ENCODE measurements at regions not wholly inside any gene's neighbourhood (a gene's known extent, or its start where the extent isn't known, plus 50 kb on each side); places are given as distances from the start of the nearest gene placed in this dataset.
"Not testable (repeated sequence)": the region's sequence is repeated elsewhere in the genome, so short reads cannot be mapped to it uniquely, and the experiment has no call there.

- Histone ChIP-seq H3K4me3 (ENCODE audit: low read depth, low read length) (no peak overlapping the region), H3K4me1 (ENCODE audit: control insufficient read depth, insufficient read depth, low read length) (no peaks in the 10 kb centered on the region), H3K9me3 (ENCODE audit: control insufficient read depth, insufficient read depth, low read depth, low read length) (peaks cover 36% of the 10 kb centered on the region; the same call in 1 of the 2 replicates), H3K36me3 (ENCODE audit: control insufficient read depth, insufficient read depth, low read length) (no peaks in the 10 kb centered on the region), H3K27ac (ENCODE audit: low read depth, low read length) (no peak overlapping the region), H3K27me3 (ENCODE audit: control insufficient read depth, insufficient read depth, low read length) (no peaks in the 10 kb centered on the region), H3K9ac (ENCODE audit: low read length) (no peak overlapping the region)
Observed at GRCh38 chr2:61647044-61647443, 108.9 kb upstream of the XPO1 start.

- H3K4me3 ChIP-seq (ENCODE audit: low read depth, low read length): no peak overlapping the region
- no peak overlapping the region for H3K27ac ChIP-seq (ENCODE audit: low read depth, low read length)
- H3K9me3 ChIP-seq (ENCODE audit: control insufficient read depth, insufficient read depth, low read depth, low read length): peaks cover 32% of the 10 kb centered on the region; the same call in 1 of the 2 replicates
- no peaks in the 10 kb centered on the region for H3K36me3 ChIP-seq (ENCODE audit: control insufficient read depth, insufficient read depth, low read length)
- H3K27me3 ChIP-seq (ENCODE audit: control insufficient read depth, insufficient read depth, low read length): no peaks in the 10 kb centered on the region
- no peak overlapping the region for H3K9ac ChIP-seq (ENCODE audit: low read length)
- H3K4me1 ChIP-seq (ENCODE audit: control insufficient read depth, insufficient read depth, low read length): peaks cover under 1% of the 10 kb centered on the region; the same call in 1 of the 2 replicates
Observed at GRCh38 chr2:61645911-61646310, 107.8 kb upstream of the XPO1 start.

GRCh38 chr2:61643153-61643552 lies 105.0 kb upstream of the XPO1 start:
- H3K27me3 ChIP-seq (ENCODE audit: control insufficient read depth, insufficient read depth, low read length); H3K9ac ChIP-seq (ENCODE audit: low read length); H3K36me3 ChIP-seq (ENCODE audit: control insufficient read depth, insufficient read depth, low read length); H3K4me3 ChIP-seq (ENCODE audit: low read depth, low read length); H3K27ac ChIP-seq (ENCODE audit: low read depth, low read length): not testable (repeated sequence)
- H3K9me3 ChIP-seq (ENCODE audit: control insufficient read depth, insufficient read depth, low read depth, low read length): peaks cover 20% of the 10 kb centered on the region; the same call in 1 of the 2 replicates
- H3K4me1 ChIP-seq (ENCODE audit: control insufficient read depth, insufficient read depth, low read length): peaks cover 20% of the 10 kb centered on the region

DNA sequence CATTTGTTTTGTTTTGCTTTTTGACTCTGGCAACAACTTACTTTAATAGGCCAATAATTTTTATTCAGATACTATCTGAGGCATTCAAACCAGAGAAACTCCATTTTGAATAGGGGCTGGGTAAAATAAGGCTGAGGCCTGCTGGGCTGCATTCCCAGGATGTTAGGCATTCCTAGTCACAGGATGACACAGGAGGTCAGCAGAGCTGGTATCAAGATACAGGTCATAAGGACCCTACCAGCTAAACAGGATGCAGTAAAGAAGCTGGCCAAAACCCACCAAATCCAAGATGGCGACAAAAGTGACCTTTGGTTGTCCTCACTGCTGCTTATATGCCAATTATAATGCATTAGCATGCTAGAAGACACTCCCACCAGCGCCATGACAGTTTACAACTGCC lies 102.2 kb upstream of the XPO1 start:
- Histone ChIP-seq H3K27me3 (ENCODE audit: control insufficient read depth, insufficient read depth, low read length) (no peaks in the 10 kb centered on the region), H3K36me3 (ENCODE audit: control insufficient read depth, insufficient read depth, low read length) (no peaks in the 10 kb centered on the region), H3K27ac (ENCODE audit: low read depth, low read length) (peak overlapping the region; percentile 22; the same call in 1 of the 2 replicates), H3K4me3 (ENCODE audit: low read depth, low read length) (no peak overlapping the region), H3K9ac (ENCODE audit: low read length) (no peak overlapping the region), H3K4me1 (ENCODE audit: control insufficient read depth, insufficient read depth, low read length) (peaks cover 35% of the 10 kb centered on the region), H3K9me3 (ENCODE audit: control insufficient read depth, insufficient read depth, low read depth, low read length) (no peaks in the 10 kb centered on the region)

GRCh38 chr2:61639721-61640120 lies 101.6 kb upstream of the XPO1 start:
- Histone ChIP-seq H3K9me3 (ENCODE audit: control insufficient read depth, insufficient read depth, low read depth, low read length) (no peaks in the 10 kb centered on the region), H3K4me1 (ENCODE audit: control insufficient read depth, insufficient read depth, low read length) (peaks cover 41% of the 10 kb centered on the region), H3K27me3 (ENCODE audit: control insufficient read depth, insufficient read depth, low read length) (no peaks in the 10 kb centered on the region), H3K27ac (ENCODE audit: low read depth, low read length) (peak overlapping the region; percentile 22; the same call in 1 of the 2 replicates), H3K4me3 (ENCODE audit: low read depth, low read length) (no peak overlapping the region), H3K9ac (ENCODE audit: low read length) (no peak overlapping the region), H3K36me3 (ENCODE audit: control insufficient read depth, insufficient read depth, low read length) (no peaks in the 10 kb centered on the region)

DNA sequence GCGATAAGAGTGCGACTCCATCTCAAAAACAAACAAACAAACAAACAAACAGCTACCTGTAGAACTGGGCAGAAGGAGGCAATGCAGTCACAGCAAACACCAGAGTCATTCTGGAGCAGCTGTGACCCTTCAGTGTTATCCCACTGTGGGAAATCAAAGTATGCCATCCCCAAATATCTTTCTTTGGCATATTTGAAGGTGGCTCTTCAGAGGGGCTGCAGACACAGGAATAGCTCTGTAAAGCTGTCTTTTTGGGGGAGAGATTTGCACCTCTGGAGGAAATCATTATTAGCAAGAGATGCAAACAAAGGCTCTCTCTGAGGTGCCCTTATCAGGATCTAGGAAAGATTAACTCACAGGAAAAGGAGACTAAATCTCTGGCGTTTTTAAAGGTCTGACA lies 98.5 kb upstream of the XPO1 start:
- Histone ChIP-seq H3K9me3 (ENCODE audit: control insufficient read depth, insufficient read depth, low read depth, low read length) (no peaks in the 10 kb centered on the region), H3K27ac (ENCODE audit: low read depth, low read length) (no peak overlapping the region), H3K36me3 (ENCODE audit: control insufficient read depth, insufficient read depth, low read length) (no peaks in the 10 kb centered on the region), H3K4me3 (ENCODE audit: low read depth, low read length) (no peak overlapping the region), H3K27me3 (ENCODE audit: control insufficient read depth, insufficient read depth, low read length) (no peaks in the 10 kb centered on the region), H3K4me1 (ENCODE audit: control insufficient read depth, insufficient read depth, low read length) (peaks cover 56% of the 10 kb centered on the region), H3K9ac (ENCODE audit: low read length) (no peak overlapping the region)

DNA sequence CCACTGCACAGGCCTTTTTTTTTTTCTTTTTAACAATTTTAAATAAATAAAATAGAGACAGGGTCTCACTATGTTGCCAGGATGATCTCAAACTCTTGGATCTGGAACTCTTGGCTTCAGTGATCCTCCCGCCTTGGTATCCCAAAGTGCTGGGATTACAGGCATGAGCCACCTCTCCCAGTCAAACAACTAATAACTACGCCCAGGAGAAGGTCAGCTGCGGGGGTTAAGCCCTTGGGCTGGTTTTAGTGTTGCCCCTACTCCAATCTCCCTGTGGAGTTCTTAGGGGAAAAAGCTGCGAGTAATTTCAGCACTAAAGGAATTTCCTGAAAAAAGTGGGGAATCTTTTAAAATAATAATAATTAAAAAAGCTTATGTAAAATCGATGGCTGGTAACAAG lies 96.4 kb upstream of the XPO1 start:
- H3K4me1 ChIP-seq (ENCODE audit: control insufficient read depth, insufficient read depth, low read length): peaks cover 46% of the 10 kb centered on the region
- H3K27me3 ChIP-seq (ENCODE audit: control insufficient read depth, insufficient read depth, low read length): no peaks in the 10 kb centered on the region
- H3K27ac ChIP-seq (ENCODE audit: low read depth, low read length): no peak overlapping the region
- no peaks in the 10 kb centered on the region for H3K9me3 ChIP-seq (ENCODE audit: control insufficient read depth, insufficient read depth, low read depth, low read length)
- no peak overlapping the region for H3K9ac ChIP-seq (ENCODE audit: low read length)
- H3K36me3 ChIP-seq (ENCODE audit: control insufficient read depth, insufficient read depth, low read length): no peaks in the 10 kb centered on the region
- no peak overlapping the region for H3K4me3 ChIP-seq (ENCODE audit: low read depth, low read length)

DNA sequence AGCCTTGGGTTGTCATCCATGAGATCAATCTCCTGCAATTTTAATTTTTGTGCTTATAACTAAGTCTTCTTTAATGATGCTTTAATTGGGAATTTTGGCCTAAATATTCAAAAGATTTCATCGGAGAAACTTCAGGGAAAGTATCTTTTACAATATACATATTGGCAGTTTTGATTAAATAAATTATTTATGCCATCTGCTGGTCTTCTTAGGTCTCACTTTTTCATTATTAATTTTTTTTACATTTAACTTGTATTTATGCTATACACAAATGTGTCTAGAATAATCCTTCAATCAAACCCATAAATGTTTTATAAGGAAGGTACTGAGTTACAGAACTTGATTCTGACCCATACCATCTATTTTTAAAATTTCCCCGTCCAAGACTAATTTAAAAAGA lies 95.1 kb upstream of the XPO1 start:
- H3K9ac ChIP-seq (ENCODE audit: low read length): no peak overlapping the region
- H3K4me3 ChIP-seq (ENCODE audit: low read depth, low read length): no peak overlapping the region
- no peaks in the 10 kb centered on the region for H3K36me3 ChIP-seq (ENCODE audit: control insufficient read depth, insufficient read depth, low read length)
- peaks cover 41% of the 10 kb centered on the region for H3K4me1 ChIP-seq (ENCODE audit: control insufficient read depth, insufficient read depth, low read length)
- H3K9me3 ChIP-seq (ENCODE audit: control insufficient read depth, insufficient read depth, low read depth, low read length): no peaks in the 10 kb centered on the region
- no peaks in the 10 kb centered on the region for H3K27me3 ChIP-seq (ENCODE audit: control insufficient read depth, insufficient read depth, low read length)
- no peak overlapping the region for H3K27ac ChIP-seq (ENCODE audit: low read depth, low read length)

GRCh38 chr2:61632276-61633169 lies 94.4 kb upstream of the XPO1 start:
- H3K27me3 ChIP-seq (ENCODE audit: control insufficient read depth, insufficient read depth, low read length): no peaks in the 10 kb centered on the region
- H3K36me3 ChIP-seq (ENCODE audit: control insufficient read depth, insufficient read depth, low read length): no peaks in the 10 kb centered on the region
- no peak overlapping the region for H3K4me3 ChIP-seq (ENCODE audit: low read depth, low read length)
- no peak overlapping the region for H3K27ac ChIP-seq (ENCODE audit: low read depth, low read length)
- H3K9me3 ChIP-seq (ENCODE audit: control insufficient read depth, insufficient read depth, low read depth, low read length): no peaks in the 10 kb centered on the region
- H3K9ac ChIP-seq (ENCODE audit: low read length): no peak overlapping the region
- peaks cover 41% of the 10 kb centered on the region for H3K4me1 ChIP-seq (ENCODE audit: control insufficient read depth, insufficient read depth, low read length)

DNA sequence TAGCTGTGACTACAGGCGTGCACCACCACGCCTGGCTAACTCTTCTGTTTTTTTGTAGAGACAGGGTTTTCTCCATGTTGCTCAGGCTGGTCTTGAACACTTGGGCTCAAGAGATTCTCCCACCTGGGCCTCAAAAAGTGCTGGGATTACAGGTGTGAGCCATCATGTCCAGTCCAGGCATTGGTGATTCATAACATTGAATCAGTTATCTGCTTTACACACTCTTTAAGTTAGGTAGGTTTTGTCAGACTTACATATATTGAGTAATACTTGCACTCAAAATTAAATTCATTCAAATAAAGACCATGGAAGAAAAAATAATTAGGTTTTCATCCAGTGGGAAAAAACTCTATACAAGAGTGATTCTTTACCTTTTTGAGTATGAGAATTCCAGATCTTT lies 93.2 kb upstream of the XPO1 start:
- Histone ChIP-seq H3K27me3 (ENCODE audit: control insufficient read depth, insufficient read depth, low read length) (no peaks in the 10 kb centered on the region), H3K4me1 (ENCODE audit: control insufficient read depth, insufficient read depth, low read length) (peaks cover 34% of the 10 kb centered on the region), H3K27ac (ENCODE audit: low read depth, low read length) (no peak overlapping the region), H3K4me3 (ENCODE audit: low read depth, low read length) (no peak overlapping the region), H3K36me3 (ENCODE audit: control insufficient read depth, insufficient read depth, low read length) (no peaks in the 10 kb centered on the region), H3K9ac (ENCODE audit: low read length) (no peak overlapping the region), H3K9me3 (ENCODE audit: control insufficient read depth, insufficient read depth, low read depth, low read length) (no peaks in the 10 kb centered on the region)

DNA sequence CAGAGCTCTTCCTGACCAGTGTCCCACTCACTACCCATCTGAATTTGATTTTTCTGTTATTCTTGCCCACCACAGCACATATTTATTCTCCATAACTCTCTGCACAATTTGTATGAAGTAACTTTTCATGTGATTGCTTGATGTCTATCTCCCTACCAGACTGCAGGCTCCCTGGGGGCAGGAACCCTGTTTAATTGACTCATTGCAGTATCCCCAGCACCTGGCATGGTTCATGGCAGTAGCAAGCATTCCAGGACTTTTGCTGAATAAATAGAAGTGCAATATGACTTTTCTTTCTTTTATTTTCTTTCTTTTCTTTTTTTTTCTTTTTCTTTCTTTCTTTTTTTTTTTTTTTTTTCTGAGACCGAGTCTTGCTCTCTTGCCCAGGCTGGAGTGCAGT lies 88.7 kb upstream of the XPO1 start:
- Histone ChIP-seq H3K4me1 (ENCODE audit: control insufficient read depth, insufficient read depth, low read length) (0 out of 2 replicates have a peak, but pooled peaks cover 4% of the 10 kb centered on the region), H3K9me3 (ENCODE audit: control insufficient read depth, insufficient read depth, low read depth, low read length) (no peaks in the 10 kb centered on the region), H3K36me3 (ENCODE audit: control insufficient read depth, insufficient read depth, low read length) (no peaks in the 10 kb centered on the region), H3K4me3 (ENCODE audit: low read depth, low read length) (no peak overlapping the region), H3K9ac (ENCODE audit: low read length) (no peak overlapping the region), H3K27ac (ENCODE audit: low read depth, low read length) (no peak overlapping the region), H3K27me3 (ENCODE audit: control insufficient read depth, insufficient read depth, low read length) (no peaks in the 10 kb centered on the region)
